ENCODE measurements at regions not wholly inside any gene's neighbourhood (a gene's known extent, or its start where the extent isn't known, plus 50 kb on each side); places are given as distances from the start of the nearest gene placed in this dataset.

DNA sequence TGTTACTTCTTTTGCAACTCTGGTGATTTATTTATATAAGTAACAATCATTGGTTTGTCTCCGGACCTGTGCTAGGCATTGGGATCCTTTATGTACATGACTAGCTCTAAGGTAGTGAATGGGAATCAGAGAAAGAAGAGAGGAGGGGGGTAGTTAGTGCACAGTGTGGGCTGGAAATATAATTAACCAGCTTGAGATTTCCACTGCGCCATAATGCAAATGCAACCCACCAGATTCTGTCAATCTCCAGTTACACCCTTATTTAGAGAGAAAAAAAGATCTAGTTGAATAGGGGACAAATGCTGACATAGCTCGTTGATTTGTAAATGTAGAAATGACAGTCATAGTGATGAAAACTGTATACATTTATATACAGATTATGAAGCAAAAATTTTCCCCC lies 342.2 kb upstream of the SLC30A5 start:
- Histone ChIP-seq H3K9me3 (ENCODE audit: control insufficient read depth, low read length) (no peaks in the 10 kb centered on the region), H3K27ac (ENCODE audit: low read depth, low read length) (no peak overlapping the region), H3K36me3 (ENCODE audit: control insufficient read depth, insufficient read depth, low read length) (no peaks in the 10 kb centered on the region), H3K4me3 (ENCODE audit: low read length) (no peak overlapping the region), H3K4me1 (ENCODE audit: control insufficient read depth, insufficient read depth, low read length) (no peaks in the 10 kb centered on the region), H3K27me3 (ENCODE audit: control insufficient read depth, insufficient read depth, low read length, poor library complexity, severe bottlenecking) (no peaks in the 10 kb centered on the region), H3K9ac (ENCODE audit: extremely low read depth, low read length, poor library complexity, severe bottlenecking) (no peak overlapping the region)
- no peak overlapping the region for H3K4me3 Mint-ChIP-seq
- TF ChIP-seq, protein P1, sequence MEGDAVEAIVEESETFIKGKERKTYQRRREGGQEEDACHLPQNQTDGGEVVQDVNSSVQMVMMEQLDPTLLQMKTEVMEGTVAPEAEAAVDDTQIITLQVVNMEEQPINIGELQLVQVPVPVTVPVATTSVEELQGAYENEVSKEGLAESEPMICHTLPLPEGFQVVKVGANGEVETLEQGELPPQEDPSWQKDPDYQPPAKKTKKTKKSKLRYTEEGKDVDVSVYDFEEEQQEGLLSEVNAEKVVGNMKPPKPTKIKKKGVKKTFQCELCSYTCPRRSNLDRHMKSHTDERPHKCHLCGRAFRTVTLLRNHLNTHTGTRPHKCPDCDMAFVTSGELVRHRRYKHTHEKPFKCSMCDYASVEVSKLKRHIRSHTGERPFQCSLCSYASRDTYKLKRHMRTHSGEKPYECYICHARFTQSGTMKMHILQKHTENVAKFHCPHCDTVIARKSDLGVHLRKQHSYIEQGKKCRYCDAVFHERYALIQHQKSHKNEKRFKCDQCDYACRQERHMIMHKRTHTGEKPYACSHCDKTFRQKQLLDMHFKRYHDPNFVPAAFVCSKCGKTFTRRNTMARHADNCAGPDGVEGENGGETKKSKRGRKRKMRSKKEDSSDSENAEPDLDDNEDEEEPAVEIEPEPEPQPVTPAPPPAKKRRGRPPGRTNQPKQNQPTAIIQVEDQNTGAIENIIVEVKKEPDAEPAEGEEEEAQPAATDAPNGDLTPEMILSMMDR (conservative IDR thresholded peaks at IDR 0.05), result no peak
- no peaks in the 10 kb centered on the region for H3K36me3 Mint-ChIP-seq (ENCODE audit: low read depth)
- H3K4me1 Mint-ChIP-seq, result no peaks in the 10 kb centered on the region
- WGBS, 2 experiments (ENCODE audit: insufficient coverage in 1 of 2, insufficient read length in 1 of 2), result 98% methylated on average over 2 of the region's 3 CpGs; no CpG with 5 or more reads in 1 of the 2 experiments
- no peaks in the 10 kb centered on the region for H3K9me3 Mint-ChIP-seq
- no peak for DNase-seq
- no peaks in the 10 kb centered on the region for H3K27me3 Mint-ChIP-seq (ENCODE audit: insufficient read depth)
- H3K27ac Mint-ChIP-seq, result no peak overlapping the region

DNA sequence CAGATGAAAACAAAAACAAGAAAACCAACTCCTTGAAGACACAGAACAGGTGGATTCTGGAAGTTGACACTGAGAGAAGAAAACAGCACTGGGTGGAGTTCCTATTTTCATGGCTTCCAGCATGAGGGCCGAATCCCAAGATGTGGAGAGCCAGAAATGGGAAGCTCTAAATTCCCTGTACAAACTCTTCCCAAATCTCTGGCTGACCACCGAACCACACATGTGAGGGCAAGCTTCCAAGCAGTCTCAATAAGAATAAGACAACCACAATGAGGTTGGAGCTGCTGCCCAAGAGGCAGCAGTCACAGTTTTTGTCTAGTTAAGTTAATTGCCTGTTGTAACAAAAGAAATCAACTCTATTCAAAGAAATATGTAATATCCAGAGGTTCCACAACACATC lies 339.3 kb upstream of the SLC30A5 start:
- Histone ChIP-seq H3K36me3 (ENCODE audit: control insufficient read depth, insufficient read depth, low read length) (no peaks in the 10 kb centered on the region), H3K9me3 (ENCODE audit: control insufficient read depth, low read length) (no peaks in the 10 kb centered on the region), H3K27ac (ENCODE audit: low read depth, low read length) (no peak overlapping the region), H3K4me1 (ENCODE audit: control insufficient read depth, insufficient read depth, low read length) (no peaks in the 10 kb centered on the region), H3K27me3 (ENCODE audit: control insufficient read depth, insufficient read depth, low read length, poor library complexity, severe bottlenecking) (no peaks in the 10 kb centered on the region), H3K9ac (ENCODE audit: extremely low read depth, low read length, poor library complexity, severe bottlenecking) (no peak overlapping the region), H3K4me3 (ENCODE audit: low read length) (no peak overlapping the region)
- Mint-ChIP-seq H3K27ac (no peak overlapping the region), H3K4me1 (no peaks in the 10 kb centered on the region), H3K4me3 (no peak overlapping the region), H3K9me3 (no peaks in the 10 kb centered on the region), H3K36me3 (ENCODE audit: low read depth) (no peaks in the 10 kb centered on the region), H3K27me3 (ENCODE audit: insufficient read depth) (no peaks in the 10 kb centered on the region)
- no peak for DNase-seq
- 87 to 95% methylated on average over 2 of the region's 2 CpGs for WGBS, 2 experiments (ENCODE audit: insufficient coverage in 1 of 2, insufficient read length in 1 of 2)
- TF ChIP-seq, protein P1 (conservative IDR thresholded peaks at IDR 0.05), result no peak

DNA sequence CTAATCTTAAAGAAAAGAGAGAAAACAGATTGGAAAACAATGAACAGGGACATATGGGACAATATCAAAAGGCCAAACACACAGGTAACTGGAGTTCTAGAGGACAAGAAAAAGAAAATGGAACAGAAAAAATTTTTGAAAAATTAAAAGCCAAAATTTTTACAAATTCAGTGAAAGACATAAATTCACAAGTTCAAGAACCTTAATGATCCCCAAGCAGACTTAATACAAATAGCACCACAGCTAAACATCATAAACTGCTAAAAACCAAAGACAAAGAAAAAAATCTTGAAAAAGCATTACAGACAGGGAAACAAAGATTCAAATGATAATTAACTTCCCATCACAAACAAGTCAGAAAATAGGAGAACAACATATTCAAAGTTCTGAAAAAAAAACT lies 338.5 kb upstream of the SLC30A5 start:
- H3K9me3 Mint-ChIP-seq, result no peaks in the 10 kb centered on the region
- DNase-seq, result no peak
- H3K27me3 Mint-ChIP-seq (ENCODE audit: insufficient read depth), result no peaks in the 10 kb centered on the region
- Histone ChIP-seq H3K27ac (ENCODE audit: low read depth, low read length) (no peak overlapping the region), H3K4me1 (ENCODE audit: control insufficient read depth, insufficient read depth, low read length) (no peaks in the 10 kb centered on the region), H3K9me3 (ENCODE audit: control insufficient read depth, low read length) (no peaks in the 10 kb centered on the region), H3K4me3 (ENCODE audit: low read length) (no peak overlapping the region), H3K9ac (ENCODE audit: extremely low read depth, low read length, poor library complexity, severe bottlenecking) (no peak overlapping the region), H3K36me3 (ENCODE audit: control insufficient read depth, insufficient read depth, low read length) (no peaks in the 10 kb centered on the region), H3K27me3 (ENCODE audit: control insufficient read depth, insufficient read depth, low read length, poor library complexity, severe bottlenecking) (no peaks in the 10 kb centered on the region)
- H3K4me1 Mint-ChIP-seq, result no peaks in the 10 kb centered on the region
- no peak overlapping the region for H3K4me3 Mint-ChIP-seq
- TF ChIP-seq, protein P1 (conservative IDR thresholded peaks at IDR 0.05), result no peak
- no peak overlapping the region for H3K27ac Mint-ChIP-seq
- H3K36me3 Mint-ChIP-seq (ENCODE audit: low read depth), result no peaks in the 10 kb centered on the region
